Heart left ventricle (tissue), 16 donors: ENCODE measurements at regions not wholly inside any gene's neighbourhood (a gene's known extent, or its start where the extent isn't known, plus 50 kb on each side); places are given as distances from the start of the nearest gene placed in this dataset.
"Not testable (repeated sequence)": the region's sequence is repeated elsewhere in the genome, so short reads cannot be mapped to it uniquely, and the experiment has no call there.

Experiments used
- ATAC-seq, 4 donors: fragments of 200-7000 bp; cut with Tn5 transposase; one replicate each; pipeline ENCODE4 v1.9.1; 2020 to 2022; ENCODE audit warnings: moderate library complexity in 4 of 4, mild to moderate bottlenecking in 3 of 4, moderate number of reproducible peaks in 1 of 4
- DNase-seq, 5 donors: peaks; one replicate each; pipeline ENCODE4 v3.0.0-alpha.2; 2020
- H3K27ac ChIP-seq, 12 donors: fragments of 200-600 bp; sonication (generic) in 4 of 12; one replicate each; pipeline versions ENCODE4 v1.5.0 to v1.8.0; 2016 to 2022; ENCODE audit warnings: mild to moderate bottlenecking in 2 of 12
- H3K27me3 ChIP-seq, 9 donors: fragments of 200-600 bp; sonication (generic) in 2 of 9; one replicate each; pipeline versions ENCODE4 v1.5.1 to v1.8.0; 2016 to 2022; ENCODE audit warnings: mild to moderate bottlenecking in 3 of 9
- H3K36me3 ChIP-seq, 9 donors: fragments of 200-600 bp; sonication (generic) in 2 of 9; one replicate each; pipeline versions ENCODE4 v1.5.0 to v1.8.0; 2018 to 2022; ENCODE audit warnings: mild to moderate bottlenecking in 2 of 9
- H3K4me1 ChIP-seq, 12 donors: fragments of 200-600 bp; sonication (generic) in 4 of 12; one replicate each; pipeline versions ENCODE4 v1.5.0 to v1.8.0; 2016 to 2022; ENCODE audit warnings: mild to moderate bottlenecking in 3 of 12
- H3K4me3 ChIP-seq, 12 donors: fragments of 200-600 bp; sonication (generic) in 4 of 12; one replicate each; pipeline versions ENCODE4 v1.5.0 to v1.8.0; 2017 to 2022; ENCODE audit warnings: mild to moderate bottlenecking in 9 of 12, moderate library complexity in 4 of 12
- H3K9me3 ChIP-seq, 12 donors: fragments of 200-600 bp; sonication (generic) in 4 of 12; one replicate each; pipeline versions ENCODE4 v1.5.0 to v1.8.0; 2016 to 2022; ENCODE audit warnings: mild to moderate bottlenecking in 1 of 12
- POLR2A ChIP-seq, 2 donors: fragments of 450-650 bp; IDR thresholded peaks; one replicate each; pipeline ENCODE4 v1.6.1; 2017; ENCODE audit warnings: antibody characterized with exemption in 2 of 2, mild to moderate bottlenecking in 2 of 2, moderate library complexity in 2 of 2
- WGBS, 4 donors: extraction: QIAGEN DNeasy Blood & Tissue Kit in 2 of 4; methylation state at CpG; one replicate each; pipeline versions ENCODE4 v1.1.5 to v1.1.7; 2013 to 2018; 5-methylcytosine and 5-hydroxymethylcytosine counted together
- intact Hi-C, 10 donors: fragments of 100-400 bp; cut with DNase I; formaldehyde crosslinking; loops; one replicate each; pipeline versions ENCODE4 v1.11.1 to v1.14.2; 2022
- TF ChIP-seq, protein P1 (sequence below), 12 donors: fragments of 200-600 bp; sonication (generic) in 4 of 12; IDR thresholded peaks; one replicate each; pipeline versions ENCODE4 v1.5.0 to v1.8.0; 2018 to 2022; ENCODE audit warnings: antibody characterized with exemption in 12 of 12, mild to moderate bottlenecking in 5 of 12
- donor health status: ischemic (EF 13 %, LVEDD 7.1; RV severe dilation, severe dysfunction).
- donor health status: healthy with polysubstance abuse.
- donor health status: DM: no; HTN: yes; CAD: no.
- donor health status: DM: no; HTN: no; CAD: no.
- donor health status: ischemic (EF 25% LVEDD 6.9; RV normal size, moderate dysfunction).
- donor health status: ischemic (EF 25% LVEDD 5.7; RV mildly dilated, moderate dysfunction).
- donor health status: healthy.
- donor health status: DM: yes; HTN: yes; CAD: no.
- donor health status: ischemic (EF 35%, LVEDD 5.7; RV mildly dilated, moderate dysfunction).
- donor health status: nonischemic (EF 11% LVEDD 7.7; RV severe dilation, severe dysfunction).
- donor health status: DM: yes; HTN: yes; CAD: no.
- donor health status: PGD.
- donor health status: ischemic (EF 29% LVEDD 5.4; RV normal size, mild dysfunction).
- donor health status: nonischemic (EF 23%, LVEDD 6.1; RV moderate dilation, normal function).

DNA sequence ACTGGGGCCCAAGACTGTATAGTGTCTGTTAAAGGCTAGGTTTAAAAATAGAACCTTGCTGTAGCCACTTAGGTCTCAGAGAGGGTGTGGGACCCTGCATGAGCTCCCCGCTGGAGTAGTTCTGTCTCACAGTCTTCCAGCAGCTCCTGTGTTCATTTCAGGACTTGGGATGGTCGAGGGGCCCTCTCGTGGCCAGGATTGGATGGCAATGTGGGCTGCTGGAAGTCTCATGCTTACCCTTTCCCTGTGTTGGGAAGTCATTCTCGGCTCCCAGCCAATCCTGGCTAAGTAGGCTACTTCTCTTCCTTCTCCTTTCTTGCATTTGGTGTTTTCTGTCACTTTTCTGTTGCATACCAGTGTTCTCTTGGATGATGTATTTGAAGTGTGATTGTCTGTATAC lies 284.0 kb upstream of the GCFC2 start:
- ATAC-seq (no peak), DNase-seq (no peak)
- no peak overlapping the region for H3K27ac ChIP-seq
- no peaks in the 10 kb centered on the region for H3K36me3 ChIP-seq
- WGBS, 4 donors: 38 to 51% (median 46%) methylated on average over 4 of the region's 4 CpGs
- H3K27me3 ChIP-seq: no peaks in the 10 kb centered on the region
- H3K4me3 ChIP-seq: no peak overlapping the region
- intact Hi-C loops: no loop called here
- H3K9me3 ChIP-seq: peaks cover 0 to 57% (median 12%) of the 10 kb centered on the region in 12 donors
- TF ChIP-seq, protein P1, sequence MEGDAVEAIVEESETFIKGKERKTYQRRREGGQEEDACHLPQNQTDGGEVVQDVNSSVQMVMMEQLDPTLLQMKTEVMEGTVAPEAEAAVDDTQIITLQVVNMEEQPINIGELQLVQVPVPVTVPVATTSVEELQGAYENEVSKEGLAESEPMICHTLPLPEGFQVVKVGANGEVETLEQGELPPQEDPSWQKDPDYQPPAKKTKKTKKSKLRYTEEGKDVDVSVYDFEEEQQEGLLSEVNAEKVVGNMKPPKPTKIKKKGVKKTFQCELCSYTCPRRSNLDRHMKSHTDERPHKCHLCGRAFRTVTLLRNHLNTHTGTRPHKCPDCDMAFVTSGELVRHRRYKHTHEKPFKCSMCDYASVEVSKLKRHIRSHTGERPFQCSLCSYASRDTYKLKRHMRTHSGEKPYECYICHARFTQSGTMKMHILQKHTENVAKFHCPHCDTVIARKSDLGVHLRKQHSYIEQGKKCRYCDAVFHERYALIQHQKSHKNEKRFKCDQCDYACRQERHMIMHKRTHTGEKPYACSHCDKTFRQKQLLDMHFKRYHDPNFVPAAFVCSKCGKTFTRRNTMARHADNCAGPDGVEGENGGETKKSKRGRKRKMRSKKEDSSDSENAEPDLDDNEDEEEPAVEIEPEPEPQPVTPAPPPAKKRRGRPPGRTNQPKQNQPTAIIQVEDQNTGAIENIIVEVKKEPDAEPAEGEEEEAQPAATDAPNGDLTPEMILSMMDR (IDR thresholded peaks at IDR 0.05): no peak
- TF ChIP-seq POLR2A (IDR thresholded peaks at IDR 0.05): no peak
- H3K4me1 ChIP-seq: no peaks in the 10 kb centered on the region

- intact Hi-C loops, DNase-seq, H3K27ac ChIP-seq, H3K4me1 ChIP-seq, H3K4me3 ChIP-seq, H3K27me3 ChIP-seq, H3K36me3 ChIP-seq, ATAC-seq: not testable (repeated sequence)
- WGBS, 4 donors: 82 to 86% (median 85%) methylated on average over 5 of the region's 5 CpGs
- H3K9me3 ChIP-seq: peaks cover 0 to 37% (median 11%) of the 10 kb centered on the region in 12 donors
These were observed 277.9 kb upstream of the GCFC2 start for GRCh38 chr2:75988622-75989021.

DNA sequence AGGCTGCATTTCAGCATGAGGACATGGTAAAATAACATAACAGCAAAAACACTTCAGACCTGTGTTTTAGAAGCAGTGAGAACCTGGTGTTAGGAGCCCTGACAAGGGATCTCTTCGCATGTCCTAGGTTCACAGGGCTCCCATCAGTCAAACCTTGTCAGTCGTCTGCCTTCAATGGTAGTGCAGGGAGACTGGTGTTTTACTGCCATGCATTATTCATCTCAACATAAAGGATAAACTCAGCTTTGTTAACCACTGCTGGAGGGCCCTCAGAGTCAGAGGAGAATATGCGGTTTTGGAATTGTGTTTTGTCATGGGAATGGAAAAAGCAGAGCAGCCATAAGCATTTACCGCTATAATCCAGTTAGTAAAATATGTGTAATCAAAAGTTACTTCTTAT lies 275.9 kb upstream of the GCFC2 start:
- WGBS, 4 donors: 56 to 72% (median 65%) methylated on average over 4 of the region's 4 CpGs
- no peak overlapping the region for H3K4me3 ChIP-seq
- no peak for DNase-seq
- no peaks in the 10 kb centered on the region for H3K36me3 ChIP-seq
- peaks cover 0 to 17% (median 1%) of the 10 kb centered on the region in 12 donors for H3K9me3 ChIP-seq
- intact Hi-C loops: no loop called here
- no peak for ATAC-seq
- no peak overlapping the region for H3K27ac ChIP-seq
- TF ChIP-seq POLR2A (IDR thresholded peaks at IDR 0.05): no peak
- TF ChIP-seq, protein P1 (IDR thresholded peaks at IDR 0.05): no peak
- H3K4me1 ChIP-seq: no peaks in the 10 kb centered on the region
- H3K27me3 ChIP-seq: no peaks in the 10 kb centered on the region

GRCh38 chr2:75982719-75983118 lies 272.0 kb upstream of the GCFC2 start:
- H3K27ac ChIP-seq: no peak overlapping the region
- H3K4me3 ChIP-seq: no peak overlapping the region
- H3K27me3 ChIP-seq: no peaks in the 10 kb centered on the region
- H3K36me3 ChIP-seq: no peaks in the 10 kb centered on the region
- intact Hi-C loops: no loop called here
- ATAC-seq (no peak), DNase-seq (no peak)
- 74 to 90% (median 76%) methylated on average over 2 of the region's 2 CpGs for WGBS, 4 donors
- TF ChIP-seq, protein P1 (IDR thresholded peaks at IDR 0.05): no peak
- no peak for TF ChIP-seq POLR2A (IDR thresholded peaks at IDR 0.05)
- peaks cover 0 to 6% (median 0%) of the 10 kb centered on the region in 12 donors for H3K9me3 ChIP-seq
- no peaks in the 10 kb centered on the region for H3K4me1 ChIP-seq

DNA sequence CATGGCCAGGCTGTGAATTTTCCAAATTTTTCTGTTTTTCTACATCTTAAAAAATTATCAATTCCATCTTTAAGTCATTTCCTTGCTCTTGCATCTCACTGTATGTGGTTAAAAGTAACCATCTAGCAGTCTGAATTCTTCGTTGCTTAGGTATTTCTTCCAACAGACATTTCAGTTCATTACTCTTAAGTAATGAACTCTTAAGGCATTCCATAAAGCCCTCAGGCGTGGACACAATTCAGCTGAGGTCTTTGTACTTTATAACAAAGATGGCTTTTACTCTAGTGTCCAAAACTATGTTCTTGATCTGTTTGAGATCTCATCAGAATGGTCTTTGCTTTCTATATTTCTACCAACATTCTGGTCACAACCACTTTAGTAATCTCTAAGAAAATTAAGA lies 253.9 kb upstream of the GCFC2 start:
- ATAC-seq (no peak), DNase-seq (no peak)
- intact Hi-C loops: no loop called here
- H3K4me3 ChIP-seq: no peak overlapping the region
- 61 to 65% (median 63%) methylated on average over 2 of the region's 2 CpGs for WGBS, 4 donors
- H3K27me3 ChIP-seq: no peaks in the 10 kb centered on the region
- TF ChIP-seq, protein P1 (IDR thresholded peaks at IDR 0.05): no peak
- TF ChIP-seq POLR2A (IDR thresholded peaks at IDR 0.05): no peak
- no peaks in the 10 kb centered on the region for H3K36me3 ChIP-seq
- no peaks in the 10 kb centered on the region for H3K4me1 ChIP-seq
- peaks cover 0 to 6% (median 0%) of the 10 kb centered on the region in 12 donors for H3K9me3 ChIP-seq
- H3K27ac ChIP-seq: no peak overlapping the region
